Left ventricle myocardium inferior (tissue), 1 donor: ENCODE measurements at regions not wholly inside any gene's neighbourhood (a gene's known extent, or its start where the extent isn't known, plus 50 kb on each side); places are given as distances from the start of the nearest gene placed in this dataset.

Experiments used
- DNase-seq: peaks from one replicate; pipeline ENCODE4 v3.0.0-alpha.2; 2020
- H3K27ac ChIP-seq: fragments of 200-600 bp; replicated peaks from 2 replicates; pipeline ENCODE4 v1.8.0; 2021
- H3K27me3 ChIP-seq: fragments of 200-600 bp; 2 replicates; pipeline ENCODE4 v1.8.0; 2021; ENCODE audit warnings: low read depth
- H3K36me3 ChIP-seq: fragments of 200-600 bp; 2 replicates; pipeline ENCODE4 v1.8.0; 2021
- H3K4me1 ChIP-seq: fragments of 200-600 bp; 2 replicates; pipeline ENCODE4 v1.8.0; 2021
- H3K4me3 ChIP-seq: fragments of 200-600 bp; 2 replicates; pipeline ENCODE4 v1.8.0; 2021; ENCODE audit warnings: mild to moderate bottlenecking, moderate library complexity
- H3K9me3 ChIP-seq: fragments of 200-600 bp; replicated peaks from 2 replicates; pipeline ENCODE4 v1.8.0; 2021
- intact Hi-C: fragments of 100-400 bp; cut with micrococcal nuclease; formaldehyde crosslinking; loops from one replicate; pipeline ENCODE4 v1.11.0; 2022
- TF ChIP-seq, protein P1 (sequence below): fragments of 200-600 bp; IDR thresholded peaks from 2 replicates; pipeline ENCODE4 v1.8.0; 2021; ENCODE audit warnings: antibody characterized with exemption, mild to moderate bottlenecking, borderline replicate concordance
- donor health status: DM: no; HTN: yes; CAD: no; lungs with severe emphysema.

DNA sequence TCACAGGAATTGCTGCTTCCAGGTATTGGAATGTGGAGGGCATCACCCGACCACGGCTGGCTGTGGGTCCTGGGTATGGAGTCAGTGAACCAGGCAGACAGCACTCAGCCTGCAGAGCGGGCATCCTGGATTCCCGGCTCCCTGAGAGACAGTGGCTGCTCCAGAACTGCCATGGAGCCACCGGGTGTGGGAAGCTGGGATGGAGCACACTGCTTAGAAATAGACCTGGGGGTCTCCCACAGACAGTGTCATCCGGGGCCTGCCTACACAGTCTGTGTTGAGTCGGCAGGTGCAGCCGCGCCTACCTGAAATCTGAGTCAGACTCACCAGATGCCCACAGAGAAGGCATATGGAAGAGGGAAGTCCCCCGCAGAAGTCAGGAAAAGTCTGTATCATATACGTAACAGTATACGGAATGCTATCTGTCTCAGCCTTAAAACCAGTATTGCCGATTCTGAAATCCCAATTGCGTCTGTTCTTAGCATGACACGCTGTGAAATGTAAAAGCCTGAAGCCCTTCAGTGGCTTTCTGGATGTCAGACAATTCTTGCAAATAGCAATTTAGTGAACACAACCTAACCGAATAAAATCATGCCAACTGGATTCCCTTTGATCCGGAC, 509.7 kb upstream of the MYT1L start:
- Histone ChIP-seq H3K4me1 (peaks cover 10% of the 10 kb centered on the region), H3K4me3 (no peak overlapping the region), H3K9me3 (no peaks in the 10 kb centered on the region), H3K36me3 (no peaks in the 10 kb centered on the region), H3K27ac (no peak overlapping the region), H3K27me3 (no peaks in the 10 kb centered on the region)
- TF ChIP-seq, protein P1, sequence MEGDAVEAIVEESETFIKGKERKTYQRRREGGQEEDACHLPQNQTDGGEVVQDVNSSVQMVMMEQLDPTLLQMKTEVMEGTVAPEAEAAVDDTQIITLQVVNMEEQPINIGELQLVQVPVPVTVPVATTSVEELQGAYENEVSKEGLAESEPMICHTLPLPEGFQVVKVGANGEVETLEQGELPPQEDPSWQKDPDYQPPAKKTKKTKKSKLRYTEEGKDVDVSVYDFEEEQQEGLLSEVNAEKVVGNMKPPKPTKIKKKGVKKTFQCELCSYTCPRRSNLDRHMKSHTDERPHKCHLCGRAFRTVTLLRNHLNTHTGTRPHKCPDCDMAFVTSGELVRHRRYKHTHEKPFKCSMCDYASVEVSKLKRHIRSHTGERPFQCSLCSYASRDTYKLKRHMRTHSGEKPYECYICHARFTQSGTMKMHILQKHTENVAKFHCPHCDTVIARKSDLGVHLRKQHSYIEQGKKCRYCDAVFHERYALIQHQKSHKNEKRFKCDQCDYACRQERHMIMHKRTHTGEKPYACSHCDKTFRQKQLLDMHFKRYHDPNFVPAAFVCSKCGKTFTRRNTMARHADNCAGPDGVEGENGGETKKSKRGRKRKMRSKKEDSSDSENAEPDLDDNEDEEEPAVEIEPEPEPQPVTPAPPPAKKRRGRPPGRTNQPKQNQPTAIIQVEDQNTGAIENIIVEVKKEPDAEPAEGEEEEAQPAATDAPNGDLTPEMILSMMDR, result no peak
- no peak for DNase-seq
- intact Hi-C loops, result no loop called here

GRCh38 chr2:2839782-2840531, 508.9 kb upstream of the MYT1L start:
- no peak overlapping the region for H3K4me3 ChIP-seq
- no peak for DNase-seq
- no peaks in the 10 kb centered on the region for H3K36me3 ChIP-seq
- peaks cover 10% of the 10 kb centered on the region for H3K4me1 ChIP-seq
- TF ChIP-seq, protein P1, result no peak
- H3K9me3 ChIP-seq, result no peaks in the 10 kb centered on the region
- intact Hi-C loops, result no loop called here
- H3K27ac ChIP-seq, result no peak overlapping the region
- no peaks in the 10 kb centered on the region for H3K27me3 ChIP-seq

GRCh38 chr2:2839393-2839781, 508.3 kb upstream of the MYT1L start:
- H3K27ac ChIP-seq, result no peak overlapping the region
- no peaks in the 10 kb centered on the region for H3K27me3 ChIP-seq
- intact Hi-C loops, result no loop called here

DNA sequence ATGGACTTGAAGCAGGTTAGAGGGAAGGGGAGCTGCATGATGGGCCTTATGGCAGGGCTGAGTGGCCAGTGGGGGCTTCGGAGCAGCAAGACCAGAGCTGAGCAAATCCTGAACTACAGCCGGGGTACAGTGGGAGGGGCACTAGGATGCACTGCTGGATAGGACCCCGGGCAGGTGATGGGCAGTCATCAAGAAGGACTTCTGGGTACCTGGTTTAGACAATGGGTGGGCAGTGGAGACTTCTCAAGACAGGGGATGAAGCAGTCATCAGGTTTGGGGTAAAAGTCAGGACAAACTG, 507.4 kb upstream of the MYT1L start:
- Histone ChIP-seq H3K27me3 (peaks cover 1% of the 10 kb centered on the region), H3K9me3 (no peaks in the 10 kb centered on the region), H3K4me3 (no peak overlapping the region), H3K36me3 (no peaks in the 10 kb centered on the region), H3K27ac (no peak overlapping the region), H3K4me1 (peaks cover 10% of the 10 kb centered on the region)
- DNase-seq, result no peak
- TF ChIP-seq, protein P1, result no peak
- intact Hi-C loops, result no loop called here

More at GRCh38 chr2:2839393-2839781, 508.3 kb upstream of the MYT1L start:
- Histone ChIP-seq H3K4me3 (no peak overlapping the region), H3K9me3 (no peaks in the 10 kb centered on the region), H3K36me3 (no peaks in the 10 kb centered on the region), H3K4me1 (peaks cover 10% of the 10 kb centered on the region)
- DNase-seq, result no peak
- TF ChIP-seq, protein P1, result no peak

- Histone ChIP-seq H3K27ac (no peak overlapping the region), H3K4me3 (no peak overlapping the region), H3K36me3 (no peaks in the 10 kb centered on the region), H3K9me3 (no peaks in the 10 kb centered on the region), H3K27me3 (peaks cover 6% of the 10 kb centered on the region), H3K4me1 (peaks cover 10% of the 10 kb centered on the region)
- intact Hi-C loops, result no loop called here
- no peak for DNase-seq
- TF ChIP-seq, protein P1, result no peak
Observed at GRCh38 chr2:2837746-2838547, 506.9 kb upstream of the MYT1L start.
